D721Med (cell line): ENCODE measurements at regions not wholly inside any gene's neighbourhood (a gene's known extent, or its start where the extent isn't known, plus 50 kb on each side); places are given as distances from the start of the nearest gene placed in this dataset.
"Not testable (repeated sequence)": the region's sequence is repeated elsewhere in the genome, so short reads cannot be mapped to it uniquely, and the experiment has no call there.

Experiments used
- DNase-seq: peaks from one replicate; pipeline ENCODE4 v3.0.0; 2011; ENCODE audit warnings: low spot score; ENCODE audit not compliant: insufficient read length
- FAIRE-seq: peaks from 2 replicates; lab custom pipeline; 2011; peaks lifted over from hg19 to GRCh38; lab: Jason Lieb, UNC
- TF ChIP-seq, protein P1 (sequence below): IDR thresholded peaks from 2 replicates; pipeline ENCODE4 v1.5.1; 2012; ENCODE audit warnings: mild to moderate bottlenecking, control low read depth; ENCODE audit not compliant: insufficient read depth; ENCODE audit errors: missing control alignments

GRCh38 chr12:105506678-105507310 is 176.3 kb downstream of the C12orf75 start:
- TF ChIP-seq, protein P1, sequence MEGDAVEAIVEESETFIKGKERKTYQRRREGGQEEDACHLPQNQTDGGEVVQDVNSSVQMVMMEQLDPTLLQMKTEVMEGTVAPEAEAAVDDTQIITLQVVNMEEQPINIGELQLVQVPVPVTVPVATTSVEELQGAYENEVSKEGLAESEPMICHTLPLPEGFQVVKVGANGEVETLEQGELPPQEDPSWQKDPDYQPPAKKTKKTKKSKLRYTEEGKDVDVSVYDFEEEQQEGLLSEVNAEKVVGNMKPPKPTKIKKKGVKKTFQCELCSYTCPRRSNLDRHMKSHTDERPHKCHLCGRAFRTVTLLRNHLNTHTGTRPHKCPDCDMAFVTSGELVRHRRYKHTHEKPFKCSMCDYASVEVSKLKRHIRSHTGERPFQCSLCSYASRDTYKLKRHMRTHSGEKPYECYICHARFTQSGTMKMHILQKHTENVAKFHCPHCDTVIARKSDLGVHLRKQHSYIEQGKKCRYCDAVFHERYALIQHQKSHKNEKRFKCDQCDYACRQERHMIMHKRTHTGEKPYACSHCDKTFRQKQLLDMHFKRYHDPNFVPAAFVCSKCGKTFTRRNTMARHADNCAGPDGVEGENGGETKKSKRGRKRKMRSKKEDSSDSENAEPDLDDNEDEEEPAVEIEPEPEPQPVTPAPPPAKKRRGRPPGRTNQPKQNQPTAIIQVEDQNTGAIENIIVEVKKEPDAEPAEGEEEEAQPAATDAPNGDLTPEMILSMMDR = no peak
- no peak for DNase-seq
- no peak for FAIRE-seq

DNA sequence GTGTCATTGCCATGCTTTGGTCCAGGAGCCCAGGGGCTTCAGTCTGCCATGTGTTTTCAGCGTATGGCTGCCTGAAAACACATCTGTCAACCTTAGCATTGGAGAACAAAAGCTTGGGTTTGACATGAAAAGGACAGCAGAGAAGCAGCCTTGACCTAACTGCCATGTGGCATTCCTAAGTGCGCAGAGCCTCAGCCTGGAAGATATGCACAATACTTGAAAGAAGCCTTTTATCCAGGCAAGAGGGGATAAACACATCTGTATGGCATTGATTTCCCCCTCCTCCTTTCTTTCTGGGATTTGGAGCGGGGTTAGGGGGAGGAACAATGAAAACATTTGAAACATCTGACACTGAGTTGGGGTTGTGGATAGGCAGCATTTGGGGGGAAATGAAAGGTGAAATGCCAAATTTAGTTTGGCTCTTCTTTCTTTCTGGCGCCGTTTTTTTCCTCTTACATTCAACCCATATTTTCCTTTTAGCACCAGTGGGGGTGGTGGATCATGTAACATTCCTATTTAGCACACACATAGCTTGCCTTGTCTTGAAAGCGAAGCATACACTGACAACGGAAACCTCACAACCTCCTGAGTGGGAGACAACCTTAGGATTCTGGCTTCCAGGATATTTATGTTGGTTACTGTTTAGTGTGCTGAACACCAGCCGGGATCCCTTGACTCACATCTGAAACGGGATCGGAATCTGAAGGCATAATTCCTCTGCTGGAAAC is 177.0 kb downstream of the C12orf75 start:
- DNase-seq = no peak
- TF ChIP-seq, protein P1 = no peak
- FAIRE-seq = no peak

- TF ChIP-seq, protein P1 = no peak
- no peak for FAIRE-seq
Measured at GRCh38 chr12:105508096-105508495, 177.6 kb downstream of the C12orf75 start.

DNA sequence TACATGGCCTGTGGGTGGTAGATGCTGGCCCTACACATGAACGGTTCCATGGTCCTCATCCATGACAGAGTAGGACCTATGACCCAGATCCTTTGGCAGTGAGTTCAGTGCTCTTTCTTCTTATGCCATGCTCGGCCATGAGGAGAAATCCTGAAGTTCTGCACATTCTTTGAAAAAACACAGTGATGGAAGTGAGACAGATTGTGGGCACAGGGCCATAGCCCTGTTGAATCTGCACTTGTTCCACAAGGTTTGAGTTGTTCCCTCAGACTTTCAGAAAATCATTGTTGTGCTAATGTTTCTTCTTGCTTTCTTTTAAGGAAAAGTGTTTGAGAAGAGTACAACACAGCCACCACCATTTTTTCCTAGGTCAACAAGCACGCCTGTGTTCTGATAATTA is 180.0 kb downstream of the C12orf75 start:
- no peak for DNase-seq
- FAIRE-seq = no peak
- TF ChIP-seq, protein P1 = no peak

More at GRCh38 chr12:105508096-105508495, 177.6 kb downstream of the C12orf75 start:
- no peak for DNase-seq

DNA sequence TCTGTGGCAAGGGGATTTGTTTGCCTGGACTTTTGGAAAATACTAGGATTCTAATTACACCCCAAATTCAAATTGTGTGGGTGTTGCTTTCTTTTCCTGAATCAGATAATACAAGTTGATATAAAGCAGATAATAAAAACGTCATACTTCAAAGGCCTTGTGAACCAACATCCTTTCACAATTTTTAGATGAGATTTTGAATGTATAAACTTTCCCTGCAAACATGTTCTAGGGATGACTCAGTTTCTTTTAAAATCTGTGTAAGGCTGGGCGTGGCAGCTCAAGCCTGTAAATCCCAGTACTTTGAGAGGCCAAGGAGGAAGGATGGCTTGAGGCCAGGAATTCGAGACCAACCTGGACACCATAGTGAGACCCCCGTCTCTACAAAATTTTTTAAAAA is 182.4 kb downstream of the C12orf75 start:
- not testable (repeated sequence) for FAIRE-seq

GRCh38 chr12:105522166-105522825 is 191.8 kb downstream of the C12orf75 start:
- no peak for FAIRE-seq

More for the DNA sequence above, 182.4 kb downstream of the C12orf75 start:
- DNase-seq = not testable (repeated sequence)

More at GRCh38 chr12:105522166-105522825, 191.8 kb downstream of the C12orf75 start:
- TF ChIP-seq, protein P1 = no peak
- DNase-seq = no peak
